ENCODE measurements at regions not wholly inside any gene's neighbourhood (a gene's known extent, or its start where the extent isn't known, plus 50 kb on each side); places are given as distances from the start of the nearest gene placed in this dataset.

DNA sequence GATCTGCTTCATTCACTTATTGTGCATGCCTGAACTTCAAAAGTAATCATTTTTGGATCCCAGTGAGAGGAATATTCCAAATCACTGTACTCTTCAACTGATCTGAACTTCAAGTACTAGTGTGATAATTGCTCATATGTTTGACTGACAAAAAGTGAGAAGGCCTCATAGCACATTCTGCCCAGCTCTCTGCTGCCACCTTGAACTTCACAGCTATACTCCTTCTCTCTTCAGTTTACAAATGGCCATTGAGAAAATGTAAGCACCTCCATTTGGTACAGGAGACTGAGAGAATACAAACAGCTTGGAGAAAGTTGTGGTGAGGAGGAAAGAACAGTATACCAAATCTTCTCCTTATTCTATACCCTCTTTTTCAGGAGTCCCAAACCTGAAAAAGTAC is 946.0 kb upstream of the CHAC2 start:
- TF ChIP-seq, protein P1, sequence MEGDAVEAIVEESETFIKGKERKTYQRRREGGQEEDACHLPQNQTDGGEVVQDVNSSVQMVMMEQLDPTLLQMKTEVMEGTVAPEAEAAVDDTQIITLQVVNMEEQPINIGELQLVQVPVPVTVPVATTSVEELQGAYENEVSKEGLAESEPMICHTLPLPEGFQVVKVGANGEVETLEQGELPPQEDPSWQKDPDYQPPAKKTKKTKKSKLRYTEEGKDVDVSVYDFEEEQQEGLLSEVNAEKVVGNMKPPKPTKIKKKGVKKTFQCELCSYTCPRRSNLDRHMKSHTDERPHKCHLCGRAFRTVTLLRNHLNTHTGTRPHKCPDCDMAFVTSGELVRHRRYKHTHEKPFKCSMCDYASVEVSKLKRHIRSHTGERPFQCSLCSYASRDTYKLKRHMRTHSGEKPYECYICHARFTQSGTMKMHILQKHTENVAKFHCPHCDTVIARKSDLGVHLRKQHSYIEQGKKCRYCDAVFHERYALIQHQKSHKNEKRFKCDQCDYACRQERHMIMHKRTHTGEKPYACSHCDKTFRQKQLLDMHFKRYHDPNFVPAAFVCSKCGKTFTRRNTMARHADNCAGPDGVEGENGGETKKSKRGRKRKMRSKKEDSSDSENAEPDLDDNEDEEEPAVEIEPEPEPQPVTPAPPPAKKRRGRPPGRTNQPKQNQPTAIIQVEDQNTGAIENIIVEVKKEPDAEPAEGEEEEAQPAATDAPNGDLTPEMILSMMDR (IDR thresholded peaks at IDR 0.05; ENCODE audit: low read length), result peak; percentile 21
- TF ChIP-seq EZH2phosphoT487 (IDR thresholded peaks at IDR 0.05; ENCODE audit: low read length) (no peak), EZH2 (optimal IDR thresholded peaks at IDR 0.05; ENCODE audit: low read depth, low read length) (no peak)
